ENCODE measurements at regions not wholly inside any gene's neighbourhood (a gene's known extent, or its start where the extent isn't known, plus 50 kb on each side); places are given as distances from the start of the nearest gene placed in this dataset.
"Not testable (repeated sequence)": the region's sequence is repeated elsewhere in the genome, so short reads cannot be mapped to it uniquely, and the experiment has no call there.

- Mint-ChIP-seq H3K27me3 (no peaks in the 10 kb centered on the region), H3K36me3 (no peaks in the 10 kb centered on the region), H3K9me3 (ENCODE audit: low read depth) (peaks cover 4% of the 10 kb centered on the region), H3K27ac (no peak overlapping the region), H3K4me3 (no peak overlapping the region), H3K4me1 (no peaks in the 10 kb centered on the region)
- no peak for DNase-seq
- CTCF ChIA-PET = no interaction called here
- no peak for ATAC-seq
Measured at GRCh38 chr13:87961546-87961945, 290.4 kb downstream of the SLITRK5 start.

- Mint-ChIP-seq H3K36me3 (no peaks in the 10 kb centered on the region), H3K27ac (no peak overlapping the region), H3K27me3 (no peaks in the 10 kb centered on the region), H3K4me1 (no peaks in the 10 kb centered on the region), H3K4me3 (no peak overlapping the region), H3K9me3 (ENCODE audit: low read depth) (peaks cover 2% of the 10 kb centered on the region)
- ATAC-seq (no peak), DNase-seq (no peak)
- CTCF ChIA-PET = no interaction called here
Measured at GRCh38 chr13:87972568-87972967, 301.4 kb downstream of the SLITRK5 start.

- CTCF ChIA-PET = no interaction called here
Measured at GRCh38 chr13:87975035-87975434, 303.9 kb downstream of the SLITRK5 start.

GRCh38 chr13:87976650-87977049 is 305.5 kb downstream of the SLITRK5 start:
- H3K27ac Mint-ChIP-seq; H3K9me3 Mint-ChIP-seq (ENCODE audit: low read depth); DNase-seq; H3K36me3 Mint-ChIP-seq; ATAC-seq; H3K4me1 Mint-ChIP-seq; H3K27me3 Mint-ChIP-seq; CTCF ChIA-PET; H3K4me3 Mint-ChIP-seq: not testable (repeated sequence)

More at GRCh38 chr13:87975035-87975434, 303.9 kb downstream of the SLITRK5 start:
- H3K27ac Mint-ChIP-seq = no peak overlapping the region
- H3K27me3 Mint-ChIP-seq = no peaks in the 10 kb centered on the region
- no peaks in the 10 kb centered on the region for H3K4me1 Mint-ChIP-seq
- peaks cover 2% of the 10 kb centered on the region for H3K9me3 Mint-ChIP-seq (ENCODE audit: low read depth)
- H3K36me3 Mint-ChIP-seq = no peaks in the 10 kb centered on the region
- no peak overlapping the region for H3K4me3 Mint-ChIP-seq
- no peak for DNase-seq
- no peak for ATAC-seq

- Mint-ChIP-seq H3K27me3 (no peaks in the 10 kb centered on the region), H3K4me3 (no peak overlapping the region), H3K36me3 (no peaks in the 10 kb centered on the region), H3K4me1 (no peaks in the 10 kb centered on the region), H3K9me3 (ENCODE audit: low read depth) (peaks cover 2% of the 10 kb centered on the region), H3K27ac (no peak overlapping the region)
- ATAC-seq (no peak), DNase-seq (no peak)
- CTCF ChIA-PET = no interaction called here
Measured at GRCh38 chr13:87981416-87981815, 310.2 kb downstream of the SLITRK5 start.

GRCh38 chr13:87982400-87982799 is 311.2 kb downstream of the SLITRK5 start:
- CTCF ChIA-PET = no interaction called here
- no peak for DNase-seq

GRCh38 chr13:87986639-87987250 is 315.6 kb downstream of the SLITRK5 start:
- no peak for DNase-seq
- H3K36me3 Mint-ChIP-seq = no peaks in the 10 kb centered on the region
- CTCF ChIA-PET = no interaction called here

More at GRCh38 chr13:87982400-87982799, 311.2 kb downstream of the SLITRK5 start:
- H3K4me3 Mint-ChIP-seq = no peak overlapping the region
- no peaks in the 10 kb centered on the region for H3K27me3 Mint-ChIP-seq
- no peaks in the 10 kb centered on the region for H3K36me3 Mint-ChIP-seq
- H3K4me1 Mint-ChIP-seq = no peaks in the 10 kb centered on the region
- H3K27ac Mint-ChIP-seq = no peak overlapping the region
- ATAC-seq = no peak
- peaks cover 4% of the 10 kb centered on the region for H3K9me3 Mint-ChIP-seq (ENCODE audit: low read depth)

GRCh38 chr13:87998081-87998480 is 326.9 kb downstream of the SLITRK5 start:
- no peak for ATAC-seq
- H3K4me3 Mint-ChIP-seq = no peak overlapping the region
- H3K4me1 Mint-ChIP-seq = no peaks in the 10 kb centered on the region
- H3K36me3 Mint-ChIP-seq = no peaks in the 10 kb centered on the region
- no peak overlapping the region for H3K27ac Mint-ChIP-seq
- H3K9me3 Mint-ChIP-seq (ENCODE audit: low read depth) = peaks cover 4% of the 10 kb centered on the region
- H3K27me3 Mint-ChIP-seq = no peaks in the 10 kb centered on the region
- no peak for DNase-seq
- CTCF ChIA-PET = no interaction called here

More at GRCh38 chr13:87986639-87987250, 315.6 kb downstream of the SLITRK5 start:
- Mint-ChIP-seq H3K4me1 (no peaks in the 10 kb centered on the region), H3K27me3 (no peaks in the 10 kb centered on the region), H3K27ac (no peak overlapping the region), H3K4me3 (no peak overlapping the region), H3K9me3 (ENCODE audit: low read depth) (peaks cover 4% of the 10 kb centered on the region)
- ATAC-seq = no peak

GRCh38 chr13:87999240-87999700 is 328.1 kb downstream of the SLITRK5 start:
- ATAC-seq = no peak
- H3K9me3 Mint-ChIP-seq (ENCODE audit: low read depth) = peaks cover 4% of the 10 kb centered on the region
- no peak overlapping the region for H3K27ac Mint-ChIP-seq
- CTCF ChIA-PET = no interaction called here
- DNase-seq = no peak
- no peak overlapping the region for H3K4me3 Mint-ChIP-seq
- H3K36me3 Mint-ChIP-seq = no peaks in the 10 kb centered on the region
- H3K4me1 Mint-ChIP-seq = no peaks in the 10 kb centered on the region
- H3K27me3 Mint-ChIP-seq = no peaks in the 10 kb centered on the region

GRCh38 chr13:87999788-88000187 is 328.6 kb downstream of the SLITRK5 start:
- H3K36me3 Mint-ChIP-seq = no peaks in the 10 kb centered on the region
- no peak for ATAC-seq

GRCh38 chr13:88000239-88000638 is 329.1 kb downstream of the SLITRK5 start:
- H3K9me3 Mint-ChIP-seq (ENCODE audit: low read depth) = peaks cover 8% of the 10 kb centered on the region
- no peak overlapping the region for H3K4me3 Mint-ChIP-seq
- H3K27ac Mint-ChIP-seq = no peak overlapping the region
- no peaks in the 10 kb centered on the region for H3K36me3 Mint-ChIP-seq
- CTCF ChIA-PET = no interaction called here
- ATAC-seq = no peak
- no peak for DNase-seq
- H3K4me1 Mint-ChIP-seq = no peaks in the 10 kb centered on the region
- H3K27me3 Mint-ChIP-seq = no peaks in the 10 kb centered on the region

More at GRCh38 chr13:87999788-88000187, 328.6 kb downstream of the SLITRK5 start:
- CTCF ChIA-PET = no interaction called here
- Mint-ChIP-seq H3K27ac (no peak overlapping the region), H3K9me3 (ENCODE audit: low read depth) (peaks cover 7% of the 10 kb centered on the region), H3K4me3 (no peak overlapping the region), H3K4me1 (no peaks in the 10 kb centered on the region), H3K27me3 (no peaks in the 10 kb centered on the region)
- no peak for DNase-seq

GRCh38 chr13:88000787-88001186 is 329.6 kb downstream of the SLITRK5 start:
- no peaks in the 10 kb centered on the region for H3K27me3 Mint-ChIP-seq
- H3K9me3 Mint-ChIP-seq (ENCODE audit: low read depth) = peaks cover 8% of the 10 kb centered on the region
- H3K4me1 Mint-ChIP-seq = no peaks in the 10 kb centered on the region
- CTCF ChIA-PET = no interaction called here
- no peak overlapping the region for H3K4me3 Mint-ChIP-seq
- H3K27ac Mint-ChIP-seq = no peak overlapping the region
- no peak for DNase-seq
- ATAC-seq = no peak
- H3K36me3 Mint-ChIP-seq = no peaks in the 10 kb centered on the region

- Mint-ChIP-seq H3K9me3 (ENCODE audit: low read depth) (peaks cover 10% of the 10 kb centered on the region), H3K4me1 (no peaks in the 10 kb centered on the region), H3K36me3 (no peaks in the 10 kb centered on the region), H3K27ac (no peak overlapping the region), H3K27me3 (no peaks in the 10 kb centered on the region), H3K4me3 (no peak overlapping the region)
- DNase-seq = no peak
- ATAC-seq = no peak
- CTCF ChIA-PET = no interaction called here
Measured at GRCh38 chr13:88005188-88005587, 334.0 kb downstream of the SLITRK5 start.

GRCh38 chr13:88014527-88014926 is 343.4 kb downstream of the SLITRK5 start:
- ATAC-seq = no peak
- H3K4me3 Mint-ChIP-seq = no peak overlapping the region

More at GRCh38 chr13:88014527-88014926, 343.4 kb downstream of the SLITRK5 start:
- peaks cover 17% of the 10 kb centered on the region for H3K9me3 Mint-ChIP-seq (ENCODE audit: low read depth)
- no peak overlapping the region for H3K27ac Mint-ChIP-seq
- no peaks in the 10 kb centered on the region for H3K27me3 Mint-ChIP-seq
- peaks cover 2% of the 10 kb centered on the region for H3K36me3 Mint-ChIP-seq
- CTCF ChIA-PET = no interaction called here
- no peaks in the 10 kb centered on the region for H3K4me1 Mint-ChIP-seq
- DNase-seq = no peak

Measured in activated CD8-positive, alpha-beta memory T cell treated with anti-CD3 and anti-CD28 coated beads, Interleukin-2, amount 10 ng/mL, durations not matched to agents 7 days and 5 days (primary cell).